ENCODE measurements at regions not wholly inside any gene's neighbourhood (a gene's known extent, or its start where the extent isn't known, plus 50 kb on each side); places are given as distances from the start of the nearest gene placed in this dataset.

GRCh38 chr6:141981190-141981589 lies 151.5 kb upstream of the GJE1 start:
- TF ChIP-seq EZH2 (IDR thresholded peaks at IDR 0.05) (no peak), EZH2phosphoT487 (IDR thresholded peaks at IDR 0.05) (no peak)
